GM23338 (cell line): ENCODE measurements at regions not wholly inside any gene's neighbourhood (a gene's known extent, or its start where the extent isn't known, plus 50 kb on each side); places are given as distances from the start of the nearest gene placed in this dataset.

Experiments used
- ATAC-seq: fragments of 200-7000 bp; cut with Tn5 transposase; 3 replicates; pipeline ENCODE4 v1.9.1; 2020
- DNase-seq: peaks from one replicate; pipeline ENCODE4 v3.0.0-alpha.2; 2015; ENCODE audit warnings: low spot score
- H2AFZ ChIP-seq: fragments of 200-600 bp; sonication (generic); 2 replicates; pipeline ENCODE4 v1.8.0; 2016; ENCODE audit warnings: antibody characterized with exemption, mild to moderate bottlenecking, moderate library complexity
- H3F3A ChIP-seq: fragments of 200-600 bp; sonication (generic); replicated peaks from 2 replicates; pipeline ENCODE4 v1.8.0; 2017; ENCODE audit warnings: antibody characterized with exemption, mixed run types, low read depth
- H3K27ac ChIP-seq: fragments of 200-600 bp; sonication (generic); 2 replicates; pipeline ENCODE4 v1.6.1; 2016; ENCODE audit warnings: low read depth
- H3K27me3 ChIP-seq: fragments of 200-600 bp; sonication (generic); 2 replicates; pipeline ENCODE4 v1.8.0; 2016; ENCODE audit warnings: mild to moderate bottlenecking, mixed run types, moderate library complexity; ENCODE audit not compliant: insufficient read depth
- H3K36me3 ChIP-seq: fragments of 200-600 bp; sonication (generic); 2 replicates; pipeline ENCODE4 v1.8.0; 2016; ENCODE audit warnings: mild to moderate bottlenecking; ENCODE audit not compliant: insufficient read depth
- H3K4me1 ChIP-seq: fragments of 200-600 bp; sonication (generic); 2 replicates; pipeline ENCODE4 v1.8.0; 2016; ENCODE audit warnings: mild to moderate bottlenecking, moderate library complexity; ENCODE audit not compliant: insufficient read depth
- H3K4me2 ChIP-seq: fragments of 200-600 bp; sonication (generic); 2 replicates; pipeline ENCODE4 v1.7.1; 2017; ENCODE audit warnings: mixed run types
- H3K4me3 ChIP-seq: fragments of 200-600 bp; sonication (generic); 2 replicates; pipeline ENCODE4 v1.6.1; 2016; ENCODE audit warnings: mixed run types
- H3K79me2 ChIP-seq: fragments of 200-600 bp; sonication (generic); replicated peaks from 2 replicates; pipeline ENCODE4 v1.8.0; 2017; ENCODE audit warnings: mild to moderate bottlenecking; ENCODE audit not compliant: insufficient read depth
- H3K9me2 ChIP-seq: fragments of 200-600 bp; sonication (generic); 2 replicates; pipeline ENCODE4 v1.8.0; 2017; ENCODE audit not compliant: insufficient read depth
- H4K20me1 ChIP-seq: fragments of 200-600 bp; sonication (generic); replicated peaks from 2 replicates; pipeline ENCODE4 v1.8.0; 2017; ENCODE audit warnings: mild to moderate bottlenecking; ENCODE audit not compliant: insufficient read depth
- H3K27ac Mint-ChIP-seq: 2 replicates; pipeline ENCODE4 v1.8.0; 2020; ENCODE audit warnings: inconsistent platforms, mild to moderate bottlenecking, moderate library complexity, mixed read lengths
- H3K27me3 Mint-ChIP-seq: 3 replicates; pipeline ENCODE4 v1.8.0; 2022; ENCODE audit warnings: low read depth, mild to moderate bottlenecking, moderate library complexity, mixed read lengths, inconsistent platforms; ENCODE audit not compliant: insufficient read depth, poor library complexity
- H3K36me3 Mint-ChIP-seq: 3 replicates; pipeline ENCODE4 v1.8.0; 2021; ENCODE audit warnings: low read depth, mild to moderate bottlenecking, inconsistent platforms, moderate library complexity, mixed read lengths
- H3K4me1 Mint-ChIP-seq: 3 replicates; pipeline ENCODE4 v1.8.0; 2020; ENCODE audit warnings: mild to moderate bottlenecking, inconsistent platforms, mixed read lengths
- H3K4me3 Mint-ChIP-seq: 3 replicates; pipeline ENCODE4 v1.8.0; 2021; ENCODE audit warnings: moderate library complexity, mild to moderate bottlenecking, inconsistent platforms, mixed read lengths
- H3K9me3 Mint-ChIP-seq: 3 replicates; pipeline ENCODE4 v1.8.0; 2020; ENCODE audit warnings: moderate library complexity, mild to moderate bottlenecking, inconsistent platforms, mixed read lengths
- CREB1 ChIP-seq: fragments of 250-450 bp; sonication (Bioruptor Pico); IDR thresholded peaks from 2 replicates; pipeline ENCODE4 v1.5.0; 2020; ENCODE audit warnings: low read depth, mild to moderate bottlenecking, moderate library complexity
- CTCF ChIP-seq, 2 experiments: fragments of 200-600 bp in 1 of 2; sonication (generic) in 1 of 2; conservative IDR thresholded peaks; 2 replicates each; pipeline versions ENCODE4 v1.5.1 to v1.6.1; 2016 to 2017; ENCODE audit warnings: antibody characterized with exemption in 2 of 2, low read depth in 2 of 2, mild to moderate bottlenecking in 2 of 2, moderate library complexity in 1 of 2
- EZH2 ChIP-seq: fragments of 200-600 bp; sonication (generic); IDR thresholded peaks from one replicate; pipeline ENCODE4 v1.8.0; 2017; ENCODE audit warnings: antibody characterized with exemption, mild to moderate bottlenecking, low read depth; ENCODE audit not compliant: unreplicated experiment
- JUNB ChIP-seq: IDR thresholded peaks from one replicate; pipeline ENCODE4 v1.6.1; 2016; ENCODE audit warnings: antibody characterized with exemption; ENCODE audit not compliant: unreplicated experiment
- ZNF331 ChIP-seq: fragments of 250-450 bp; sonication (Bioruptor Pico); IDR thresholded peaks from 2 replicates; pipeline ENCODE4 v1.5.0; 2020; ENCODE audit warnings: low read depth, mild to moderate bottlenecking, moderate library complexity
- ZNF462 ChIP-seq: fragments of 250-450 bp; sonication (Bioruptor Pico); IDR thresholded peaks from 2 replicates; pipeline ENCODE4 v1.5.0; 2020; ENCODE audit warnings: mild to moderate bottlenecking, moderate library complexity

GRCh38 chr14:44863271-44863670 lies 98.5 kb downstream of the KLHL28 start:
- Histone ChIP-seq H3K9me2 (no peaks in the 10 kb centered on the region), H3K4me2 (no peak overlapping the region), H2AFZ (no peak overlapping the region), H3K79me2 (no peaks in the 10 kb centered on the region), H4K20me1 (no peaks in the 10 kb centered on the region), H3K27ac (no peak overlapping the region), H3K36me3 (no peaks in the 10 kb centered on the region), H3K4me3 (no peak overlapping the region), H3K4me1 (0 out of 2 replicates have a peak, but pooled peaks cover 4% of the 10 kb centered on the region), H3F3A (no peaks in the 10 kb centered on the region), H3K27me3 (no peaks in the 10 kb centered on the region)
- Mint-ChIP-seq H3K9me3 (no peaks in the 10 kb centered on the region), H3K4me1 (peaks cover 9% of the 10 kb centered on the region; the same call in 2 of the 3 replicates), H3K4me3 (no peak overlapping the region), H3K27ac (no peak overlapping the region), H3K36me3 (no peaks in the 10 kb centered on the region), H3K27me3 (no peaks in the 10 kb centered on the region)
- ATAC-seq = no peak
- TF ChIP-seq JUNB (no peak), ZNF331 (CRISPR knock-in tag) (no peak), CREB1 (CRISPR knock-in tag) (no peak), ZNF462 (no peak)
- no peak for DNase-seq

GRCh38 chr14:44854114-44854513 lies 107.6 kb downstream of the KLHL28 start:
- TF ChIP-seq EZH2 (no peak), CTCF (conservative IDR thresholded peaks at IDR 0.05; ENCODE audit: low read depth in 2 of 2) (peak; percentile 10 to 58; a peak in 2 of 4 replicates)
- H3F3A ChIP-seq = no peaks in the 10 kb centered on the region

More at GRCh38 chr14:44854114-44854513, 107.6 kb downstream of the KLHL28 start:
- ATAC-seq (no peak), DNase-seq (no peak)
- Mint-ChIP-seq H3K36me3 (no peaks in the 10 kb centered on the region), H3K4me3 (no peak overlapping the region), H3K4me1 (peaks cover 5% of the 10 kb centered on the region; the same call in 2 of the 3 replicates), H3K9me3 (peaks cover 14% of the 10 kb centered on the region), H3K27me3 (peaks cover 5% of the 10 kb centered on the region), H3K27ac (no peak overlapping the region)
- H3K27me3 ChIP-seq = no peaks in the 10 kb centered on the region
- H3K27ac ChIP-seq = no peak overlapping the region
- H4K20me1 ChIP-seq = no peaks in the 10 kb centered on the region
- H3K4me3 ChIP-seq = no peak overlapping the region
- no peaks in the 10 kb centered on the region for H3K9me2 ChIP-seq
- H3K36me3 ChIP-seq = no peaks in the 10 kb centered on the region
- no peaks in the 10 kb centered on the region for H3K4me1 ChIP-seq
- no peak overlapping the region for H3K4me2 ChIP-seq
- H3K79me2 ChIP-seq = no peaks in the 10 kb centered on the region
- H2AFZ ChIP-seq = 0 out of 2 replicates have a peak overlapping the region, but pooled peaks have one; percentile 10
